MCF 10A (cell line): ENCODE measurements at regions not wholly inside any gene's neighbourhood (a gene's known extent, or its start where the extent isn't known, plus 50 kb on each side); places are given as distances from the start of the nearest gene placed in this dataset.

Source experiments
- BruUV-seq: library from RNA; stranded (reverse); fragments of 400-500 nt; replicated peaks from 2 replicates; lab custom pipeline; 2021; lab: Mats Ljungman, UMichigan
- CTCF ChIA-PET: fragments of 300-600 bp; sonication (Branson Sonifier 250); formaldehyde crosslinking; extraction: SDS; loops from one replicate; lab custom pipeline; 2021; ENCODE audit warnings: antibody characterized with exemption, inconsistent platforms; lab: Yijun Ruan, JAX
- POLR2A ChIA-PET: fragments of 300-600, 350-650 bp; sonication (Branson Sonifier 250); formaldehyde crosslinking; extraction: SDS; loops from one replicate; lab custom pipeline; 2020; ENCODE audit warnings: antibody characterized with exemption, inconsistent platforms; lab: Yijun Ruan, JAX
- DNase-seq: peaks from one replicate; pipeline ENCODE4 v3.0.0-alpha.2; 2018; ENCODE audit not compliant: unreplicated experiment
- H3K27ac Mint-ChIP-seq: one replicate; pipeline ENCODE4 v1.8.0; 2022; ENCODE audit warnings: mild to moderate bottlenecking, low read depth, mixed read lengths; ENCODE audit not compliant: unreplicated experiment
- H3K27me3 Mint-ChIP-seq: one replicate; pipeline ENCODE4 v1.8.0; 2022; ENCODE audit warnings: mixed read lengths; ENCODE audit not compliant: insufficient read depth, unreplicated experiment
- H3K36me3 Mint-ChIP-seq: one replicate; pipeline ENCODE4 v1.8.0; 2022; ENCODE audit warnings: mild to moderate bottlenecking, moderate library complexity, mixed read lengths; ENCODE audit not compliant: insufficient read depth, unreplicated experiment
- H3K4me1 Mint-ChIP-seq: one replicate; pipeline ENCODE4 v1.8.0; 2022; ENCODE audit warnings: mixed read lengths; ENCODE audit not compliant: insufficient read depth, unreplicated experiment
- H3K4me3 Mint-ChIP-seq: one replicate; pipeline ENCODE4 v1.8.0; 2022; ENCODE audit warnings: mild to moderate bottlenecking, moderate library complexity, mixed read lengths; ENCODE audit not compliant: unreplicated experiment
- H3K9me3 Mint-ChIP-seq: one replicate; pipeline ENCODE4 v1.8.0; 2022; ENCODE audit warnings: mixed read lengths; ENCODE audit not compliant: unreplicated experiment
- intact Hi-C: fragments of 100-400 bp; cut with micrococcal nuclease; formaldehyde crosslinking; loops from 2 replicates; pipeline ENCODE4 v1.14.1; 2022
- TF ChIP-seq, protein P1 (sequence below): fragments of 200-600 bp; IDR thresholded peaks from one replicate; pipeline ENCODE4 v1.8.0; 2022; ENCODE audit warnings: antibody characterized with exemption, mild to moderate bottlenecking; ENCODE audit not compliant: unreplicated experiment

DNA sequence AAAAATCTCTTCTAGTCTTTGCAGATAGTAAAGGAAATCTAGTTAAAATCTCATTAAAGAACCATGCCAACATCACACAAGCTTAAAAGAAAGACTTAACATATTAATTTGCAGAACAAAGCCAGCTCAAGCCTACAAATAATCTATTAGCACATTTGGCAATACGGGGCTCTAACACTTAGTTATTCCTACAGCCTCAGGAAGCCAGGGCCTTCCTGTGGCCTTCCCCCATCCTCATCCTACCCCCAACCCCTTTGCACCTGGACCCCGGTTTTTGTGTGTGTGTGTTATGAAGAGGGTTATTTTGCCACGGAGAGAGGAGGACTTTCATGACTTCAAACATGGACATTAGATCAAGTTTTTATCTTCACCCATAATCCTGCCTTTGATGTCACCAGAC lies 64.6 kb downstream of the FOXB2 start:
- H3K27me3 Mint-ChIP-seq, result peaks cover 11% of the 10 kb centered on the region
- intact Hi-C loops, result no loop called here
- BruUV-seq, result no TSS peak
- no peak for DNase-seq
- no peaks in the 10 kb centered on the region for H3K36me3 Mint-ChIP-seq
- no peak overlapping the region for H3K4me3 Mint-ChIP-seq
- POLR2A ChIA-PET, result no interaction called here
- TF ChIP-seq, protein P1, sequence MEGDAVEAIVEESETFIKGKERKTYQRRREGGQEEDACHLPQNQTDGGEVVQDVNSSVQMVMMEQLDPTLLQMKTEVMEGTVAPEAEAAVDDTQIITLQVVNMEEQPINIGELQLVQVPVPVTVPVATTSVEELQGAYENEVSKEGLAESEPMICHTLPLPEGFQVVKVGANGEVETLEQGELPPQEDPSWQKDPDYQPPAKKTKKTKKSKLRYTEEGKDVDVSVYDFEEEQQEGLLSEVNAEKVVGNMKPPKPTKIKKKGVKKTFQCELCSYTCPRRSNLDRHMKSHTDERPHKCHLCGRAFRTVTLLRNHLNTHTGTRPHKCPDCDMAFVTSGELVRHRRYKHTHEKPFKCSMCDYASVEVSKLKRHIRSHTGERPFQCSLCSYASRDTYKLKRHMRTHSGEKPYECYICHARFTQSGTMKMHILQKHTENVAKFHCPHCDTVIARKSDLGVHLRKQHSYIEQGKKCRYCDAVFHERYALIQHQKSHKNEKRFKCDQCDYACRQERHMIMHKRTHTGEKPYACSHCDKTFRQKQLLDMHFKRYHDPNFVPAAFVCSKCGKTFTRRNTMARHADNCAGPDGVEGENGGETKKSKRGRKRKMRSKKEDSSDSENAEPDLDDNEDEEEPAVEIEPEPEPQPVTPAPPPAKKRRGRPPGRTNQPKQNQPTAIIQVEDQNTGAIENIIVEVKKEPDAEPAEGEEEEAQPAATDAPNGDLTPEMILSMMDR, result no peak
- no peaks in the 10 kb centered on the region for H3K4me1 Mint-ChIP-seq
- no peak overlapping the region for H3K27ac Mint-ChIP-seq
- no peaks in the 10 kb centered on the region for H3K9me3 Mint-ChIP-seq
- CTCF ChIA-PET, result interaction anchor here (0.8 kb wide), 1 partner anchor 255 kb away, joined by 3 read pairs; no protein-coding TSS in a partner anchor

DNA sequence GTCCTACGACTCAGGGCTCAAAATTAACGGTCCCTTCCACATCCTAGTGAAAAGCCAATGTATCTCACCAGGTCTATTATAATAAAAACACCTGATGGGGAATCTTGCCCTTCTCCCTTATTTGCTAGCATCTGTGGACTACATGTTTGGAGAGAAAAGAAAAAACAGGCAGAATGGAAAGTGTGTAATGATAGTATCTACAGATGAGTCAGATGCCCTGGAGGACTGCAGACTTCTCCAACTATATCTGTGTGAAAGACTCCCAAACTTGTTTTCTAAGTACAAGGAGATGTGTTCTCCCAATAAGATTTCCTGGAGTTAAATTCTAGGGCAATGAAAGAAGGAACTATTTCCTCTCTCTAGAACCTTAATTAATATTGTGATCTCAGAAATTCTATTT lies 66.0 kb downstream of the FOXB2 start:
- H3K27ac Mint-ChIP-seq, result no peak overlapping the region
- peaks cover 22% of the 10 kb centered on the region for H3K27me3 Mint-ChIP-seq
- no TSS peak for BruUV-seq
- TF ChIP-seq, protein P1, result no peak
- ChIA-PET CTCF (no interaction called here), POLR2A (no interaction called here)
- DNase-seq, result peak; percentile 14
- intact Hi-C loops, result no loop called here
- H3K4me1 Mint-ChIP-seq, result no peaks in the 10 kb centered on the region
- no peaks in the 10 kb centered on the region for H3K9me3 Mint-ChIP-seq
- no peaks in the 10 kb centered on the region for H3K36me3 Mint-ChIP-seq
- no peak overlapping the region for H3K4me3 Mint-ChIP-seq

DNA sequence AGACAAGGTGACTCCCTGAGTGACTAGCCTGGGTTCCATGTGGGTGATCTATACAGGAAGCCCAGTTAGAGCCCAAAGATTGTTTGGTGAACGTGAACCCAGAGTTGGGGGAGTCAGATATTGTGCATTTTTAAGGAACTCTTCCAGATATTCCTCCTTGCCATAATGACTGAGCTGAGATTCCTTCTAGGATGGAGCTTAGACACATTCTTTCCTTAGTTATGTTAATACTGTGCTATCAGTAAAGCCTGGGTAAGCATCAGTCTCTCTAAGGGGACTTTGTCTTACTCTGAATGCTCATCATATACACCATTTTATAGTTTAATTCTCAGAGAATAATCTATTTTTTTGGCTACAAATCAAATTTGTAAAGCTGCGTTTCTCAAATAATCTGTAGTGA lies 68.1 kb downstream of the FOXB2 start:
- Mint-ChIP-seq H3K4me3 (no peak overlapping the region), H3K27me3 (peaks cover 22% of the 10 kb centered on the region), H3K4me1 (no peaks in the 10 kb centered on the region), H3K27ac (no peak overlapping the region), H3K36me3 (no peaks in the 10 kb centered on the region), H3K9me3 (no peaks in the 10 kb centered on the region)
- DNase-seq, result no peak
- ChIA-PET CTCF (interaction anchor here (1.1 to 2.0 kb wide), 3 partner anchors 11 to 62 kb away, joined by 3 to 4 read pairs (median 4); no protein-coding TSS in a partner anchor), POLR2A (interaction anchor here (0.8 kb wide), 1 partner anchor 9 kb away, joined by 3 read pairs; no protein-coding TSS in a partner anchor)
- TF ChIP-seq, protein P1, result no peak
- BruUV-seq, result no TSS peak
- intact Hi-C loops, result no loop called here

DNA sequence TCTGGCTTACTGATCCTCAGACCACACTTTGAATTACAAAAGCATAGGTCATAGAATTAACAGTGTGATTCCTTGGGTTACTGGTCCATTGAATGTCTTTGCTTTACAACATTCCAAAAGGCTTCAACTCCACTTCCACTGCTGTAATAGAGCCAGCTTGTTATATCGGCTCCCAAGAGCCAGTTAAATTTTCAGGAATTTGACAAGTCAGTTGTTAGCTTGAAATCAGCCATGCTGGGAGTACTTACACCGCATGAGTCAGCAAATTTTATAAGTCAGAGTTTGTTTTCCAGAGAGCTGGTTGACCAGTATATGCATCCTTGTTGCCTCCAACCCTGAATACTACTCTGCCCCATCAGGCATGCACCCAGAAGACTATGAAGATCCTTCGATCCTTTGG lies 73.1 kb downstream of the FOXB2 start:
- Mint-ChIP-seq H3K27me3 (peaks cover 22% of the 10 kb centered on the region), H3K4me3 (no peak overlapping the region), H3K36me3 (no peaks in the 10 kb centered on the region), H3K4me1 (no peaks in the 10 kb centered on the region), H3K27ac (no peak overlapping the region), H3K9me3 (no peaks in the 10 kb centered on the region)
- intact Hi-C loops, result no loop called here
- CTCF ChIA-PET, result interaction anchor here (0.7 kb wide), 1 partner anchor 73 kb away, joined by 3 read pairs; no protein-coding TSS in a partner anchor
- no TSS peak for BruUV-seq
- POLR2A ChIA-PET, result no interaction called here
- TF ChIP-seq, protein P1, result no peak
- DNase-seq, result peak; percentile 11
